DOHH2 (cell line): ENCODE measurements at regions not wholly inside any gene's neighbourhood (a gene's known extent, or its start where the extent isn't known, plus 50 kb on each side); places are given as distances from the start of the nearest gene placed in this dataset.

Source experiments
- EZH2phosphoT487 ChIP-seq: fragments of 200-600 bp; sonication (generic); IDR thresholded peaks from 2 replicates; pipeline ENCODE4 v1.6.1; 2017; ENCODE audit warnings: borderline replicate concordance, mild to moderate bottlenecking, antibody characterized with exemption, low read length, moderate library complexity, mixed read lengths
- TF ChIP-seq, protein P1 (sequence below): fragments of 200-600 bp; sonication (generic); IDR thresholded peaks from one replicate; pipeline ENCODE4 v1.5.1; 2014; ENCODE audit warnings: antibody characterized with exemption, mild to moderate bottlenecking, low read depth, low read length; ENCODE audit not compliant: poor library complexity, severe bottlenecking

DNA sequence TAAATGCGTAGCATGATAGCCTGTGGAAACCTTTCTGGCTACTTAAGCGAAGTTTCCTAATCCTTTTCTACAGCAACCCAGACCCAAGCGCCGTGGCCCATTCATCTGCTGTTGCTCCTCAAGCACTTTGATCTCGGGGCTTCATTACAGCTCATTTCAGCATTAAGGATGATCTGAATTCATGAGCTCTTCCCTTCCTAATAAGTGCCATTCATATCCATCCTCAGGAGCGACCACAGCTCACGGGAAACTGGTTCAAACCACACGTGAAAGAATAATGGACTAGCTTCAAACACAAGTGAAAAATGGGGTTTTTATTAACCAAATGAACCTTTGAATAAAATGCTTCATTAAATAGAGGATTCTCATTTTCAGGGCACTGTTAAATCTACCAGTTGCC, 202.6 kb upstream of the LEF1 start:
- TF ChIP-seq, protein P1, sequence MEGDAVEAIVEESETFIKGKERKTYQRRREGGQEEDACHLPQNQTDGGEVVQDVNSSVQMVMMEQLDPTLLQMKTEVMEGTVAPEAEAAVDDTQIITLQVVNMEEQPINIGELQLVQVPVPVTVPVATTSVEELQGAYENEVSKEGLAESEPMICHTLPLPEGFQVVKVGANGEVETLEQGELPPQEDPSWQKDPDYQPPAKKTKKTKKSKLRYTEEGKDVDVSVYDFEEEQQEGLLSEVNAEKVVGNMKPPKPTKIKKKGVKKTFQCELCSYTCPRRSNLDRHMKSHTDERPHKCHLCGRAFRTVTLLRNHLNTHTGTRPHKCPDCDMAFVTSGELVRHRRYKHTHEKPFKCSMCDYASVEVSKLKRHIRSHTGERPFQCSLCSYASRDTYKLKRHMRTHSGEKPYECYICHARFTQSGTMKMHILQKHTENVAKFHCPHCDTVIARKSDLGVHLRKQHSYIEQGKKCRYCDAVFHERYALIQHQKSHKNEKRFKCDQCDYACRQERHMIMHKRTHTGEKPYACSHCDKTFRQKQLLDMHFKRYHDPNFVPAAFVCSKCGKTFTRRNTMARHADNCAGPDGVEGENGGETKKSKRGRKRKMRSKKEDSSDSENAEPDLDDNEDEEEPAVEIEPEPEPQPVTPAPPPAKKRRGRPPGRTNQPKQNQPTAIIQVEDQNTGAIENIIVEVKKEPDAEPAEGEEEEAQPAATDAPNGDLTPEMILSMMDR, result no peak
- TF ChIP-seq EZH2phosphoT487, result no peak
